ENCODE measurements at regions not wholly inside any gene's neighbourhood (a gene's known extent, or its start where the extent isn't known, plus 50 kb on each side); places are given as distances from the start of the nearest gene placed in this dataset.

DNA sequence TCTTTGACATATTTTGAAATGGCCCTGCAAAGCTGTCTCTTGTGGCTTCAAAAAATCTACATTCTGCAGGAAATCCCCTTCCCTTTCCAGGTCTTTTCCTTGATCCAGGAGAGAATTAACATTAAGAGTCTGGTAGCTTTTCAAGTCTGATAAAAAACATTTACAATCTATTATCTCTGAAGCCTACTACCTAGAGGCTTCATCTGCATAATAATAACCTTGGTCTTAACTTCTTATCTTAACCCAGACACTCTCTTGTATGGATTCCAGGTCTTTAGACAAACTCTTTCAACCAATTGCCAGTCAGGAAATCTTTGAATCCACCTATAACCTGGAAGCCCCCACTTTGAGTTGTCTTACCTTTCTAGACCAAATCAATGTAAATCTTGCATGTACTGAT lies 179.3 kb upstream of the ZC3H15 start:
- TF ChIP-seq EZH2 (IDR thresholded peaks at IDR 0.05; ENCODE audit: borderline replicate concordance, low read depth, low read length, severe bottlenecking) (no peak), CTCF (IDR thresholded peaks at IDR 0.05; ENCODE audit: borderline replicate concordance, extremely low read depth, low read length, poor library complexity, severe bottlenecking) (no peak)

Measured in DND-41 (cell line).